Activated naive CD4-positive, alpha-beta T cell treated with anti-CD3 and anti-CD28 coated beads, Interleukin-2, amount 50 U/mL, for 24 hours (primary cell): ENCODE measurements at regions not wholly inside any gene's neighbourhood (a gene's known extent, or its start where the extent isn't known, plus 50 kb on each side); places are given as distances from the start of the nearest gene placed in this dataset.

ENCODE experiments used
- H3K27ac Mint-ChIP-seq: one replicate; pipeline ENCODE4 v1.8.0; 2021; ENCODE audit warnings: mild to moderate bottlenecking, mixed read lengths
- H3K27me3 Mint-ChIP-seq: one replicate; pipeline ENCODE4 v1.8.0; 2021; ENCODE audit warnings: mixed read lengths
- H3K36me3 Mint-ChIP-seq: one replicate; pipeline ENCODE4 v1.8.0; 2021; ENCODE audit warnings: mixed read lengths
- H3K4me1 Mint-ChIP-seq: one replicate; pipeline ENCODE4 v1.8.0; 2021; ENCODE audit warnings: mixed read lengths
- H3K4me3 Mint-ChIP-seq: one replicate; pipeline ENCODE4 v1.8.0; 2021; ENCODE audit warnings: mild to moderate bottlenecking, mixed read lengths
- H3K9me3 Mint-ChIP-seq: one replicate; pipeline ENCODE4 v1.8.0; 2021; ENCODE audit warnings: mixed read lengths

DNA sequence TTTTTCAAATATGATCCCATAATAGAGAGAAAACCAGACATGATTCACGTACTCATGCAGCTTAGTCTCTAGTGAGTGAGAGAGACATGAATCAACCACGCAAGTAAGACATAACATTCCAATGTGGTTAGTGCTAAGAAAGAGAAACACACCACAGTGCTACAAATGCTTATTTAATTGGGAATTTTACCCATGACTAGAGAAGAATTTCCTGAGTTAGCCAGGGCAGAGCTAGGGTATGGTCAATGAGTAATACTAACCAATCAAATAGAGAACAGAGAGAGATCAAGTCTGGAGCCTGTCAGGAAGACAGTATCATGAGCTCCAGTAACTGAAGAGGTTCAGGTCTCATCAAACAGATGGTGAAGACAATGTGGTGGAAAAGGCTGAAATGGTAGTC is 495.2 kb downstream of the PDGFC start:
- Mint-ChIP-seq H3K4me3 (no peak overlapping the region), H3K27ac (no peak overlapping the region), H3K36me3 (no peaks in the 10 kb centered on the region), H3K4me1 (no peaks in the 10 kb centered on the region), H3K27me3 (no peaks in the 10 kb centered on the region), H3K9me3 (peaks cover 4% of the 10 kb centered on the region)

DNA sequence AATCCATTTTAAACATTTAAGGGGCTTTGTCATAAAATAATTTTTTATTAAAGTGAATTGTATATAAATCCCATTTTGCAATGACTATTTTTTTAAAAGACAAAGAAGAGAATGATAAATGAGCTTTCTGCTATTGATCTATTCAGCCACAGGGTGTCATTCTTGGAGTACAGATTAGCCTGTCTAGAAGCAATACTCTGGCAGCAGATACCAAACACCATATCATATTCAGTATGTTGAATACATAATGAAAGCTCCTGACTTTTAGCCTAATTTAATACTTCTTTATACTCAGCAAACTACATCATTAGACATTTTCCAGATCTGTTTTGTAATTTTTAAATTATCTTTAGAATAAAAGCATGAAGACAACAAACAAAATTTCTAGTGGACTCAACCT is 496.3 kb downstream of the PDGFC start:
- H3K4me1 Mint-ChIP-seq = no peaks in the 10 kb centered on the region
- no peak overlapping the region for H3K4me3 Mint-ChIP-seq
- peaks cover 4% of the 10 kb centered on the region for H3K9me3 Mint-ChIP-seq
- H3K36me3 Mint-ChIP-seq = no peaks in the 10 kb centered on the region
- H3K27ac Mint-ChIP-seq = no peak overlapping the region
- H3K27me3 Mint-ChIP-seq = no peaks in the 10 kb centered on the region

- Mint-ChIP-seq H3K9me3 (peaks cover 9% of the 10 kb centered on the region), H3K4me3 (no peak overlapping the region), H3K27me3 (no peaks in the 10 kb centered on the region), H3K4me1 (no peaks in the 10 kb centered on the region), H3K27ac (no peak overlapping the region), H3K36me3 (no peaks in the 10 kb centered on the region)
These were observed 498.4 kb downstream of the PDGFC start for GRCh38 chr4:156473151-156473550.

DNA sequence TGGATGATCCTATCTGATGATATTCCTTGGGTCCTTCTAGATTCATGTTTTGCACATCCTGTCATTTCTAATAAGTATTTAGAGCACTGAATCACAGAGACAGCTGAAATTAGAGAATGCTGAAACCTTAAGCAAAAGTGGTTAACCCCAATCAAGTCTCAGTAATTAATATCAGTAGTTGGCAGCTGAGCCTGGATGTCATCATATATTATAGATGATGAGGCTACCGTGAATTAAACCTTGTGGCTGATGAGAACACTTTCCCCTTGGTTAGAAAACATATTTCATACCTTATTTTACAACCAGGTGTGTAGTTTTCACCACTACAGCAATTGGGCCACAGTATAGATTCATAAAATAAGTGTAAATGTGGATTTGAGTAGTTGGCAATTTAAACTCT is 499.0 kb downstream of the PDGFC start:
- no peaks in the 10 kb centered on the region for H3K27me3 Mint-ChIP-seq
- H3K9me3 Mint-ChIP-seq = peaks cover 9% of the 10 kb centered on the region
- H3K4me3 Mint-ChIP-seq = no peak overlapping the region
- H3K27ac Mint-ChIP-seq = no peak overlapping the region
- no peaks in the 10 kb centered on the region for H3K4me1 Mint-ChIP-seq
- no peaks in the 10 kb centered on the region for H3K36me3 Mint-ChIP-seq

GRCh38 chr4:156459584-156459983 is 505.9 kb upstream of the CTSO start:
- H3K27me3 Mint-ChIP-seq = no peaks in the 10 kb centered on the region
- no peak overlapping the region for H3K27ac Mint-ChIP-seq
- no peak overlapping the region for H3K4me3 Mint-ChIP-seq
- no peaks in the 10 kb centered on the region for H3K4me1 Mint-ChIP-seq
- H3K9me3 Mint-ChIP-seq = peaks cover 6% of the 10 kb centered on the region
- no peaks in the 10 kb centered on the region for H3K36me3 Mint-ChIP-seq

DNA sequence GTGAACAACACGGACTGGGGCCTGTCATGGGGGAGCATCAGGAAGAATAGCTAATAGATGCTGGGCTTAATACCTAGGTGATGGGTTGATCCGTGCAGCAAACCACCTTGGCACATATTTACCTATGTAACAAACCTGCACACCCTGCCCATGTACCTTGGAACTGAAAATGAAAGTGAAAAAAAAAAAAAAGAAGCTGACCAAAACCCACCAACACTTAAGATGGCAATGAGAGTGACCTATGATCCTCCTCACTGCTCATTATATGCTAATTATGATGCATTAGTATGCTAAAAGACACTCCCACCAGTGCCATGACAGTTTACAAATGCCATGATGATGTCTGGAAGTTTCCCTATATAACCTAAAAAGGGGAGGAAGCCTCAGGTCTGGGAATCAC is 503.2 kb upstream of the CTSO start:
- Mint-ChIP-seq H3K36me3 (no peaks in the 10 kb centered on the region), H3K9me3 (peaks cover 6% of the 10 kb centered on the region), H3K27me3 (no peaks in the 10 kb centered on the region), H3K4me1 (no peaks in the 10 kb centered on the region), H3K27ac (no peak overlapping the region), H3K4me3 (no peak overlapping the region)

- Mint-ChIP-seq H3K4me3 (no peak overlapping the region), H3K36me3 (no peaks in the 10 kb centered on the region), H3K27me3 (no peaks in the 10 kb centered on the region), H3K27ac (no peak overlapping the region), H3K9me3 (peaks cover 4% of the 10 kb centered on the region), H3K4me1 (no peaks in the 10 kb centered on the region)
These were observed 489.8 kb upstream of the CTSO start for GRCh38 chr4:156443488-156443887.

DNA sequence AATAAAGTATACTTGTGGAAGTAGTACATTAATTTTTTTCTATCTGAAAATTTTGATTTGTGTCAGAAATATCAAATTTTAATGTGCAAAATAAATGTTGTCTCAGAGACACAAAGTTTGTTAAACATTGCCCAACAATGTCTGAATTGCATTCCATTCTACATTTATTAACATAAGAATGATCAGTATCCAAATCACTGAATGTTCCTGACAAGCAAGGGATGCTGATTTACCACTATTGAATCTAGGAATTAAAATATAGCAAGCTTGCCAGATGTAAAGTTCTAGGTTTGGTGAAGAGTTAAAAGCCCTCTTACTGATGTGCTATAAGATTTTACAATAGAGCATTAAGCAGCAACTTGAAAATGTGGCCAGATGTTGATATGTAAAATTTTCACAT is 489.2 kb upstream of the CTSO start:
- peaks cover 4% of the 10 kb centered on the region for H3K9me3 Mint-ChIP-seq
- H3K4me1 Mint-ChIP-seq = no peaks in the 10 kb centered on the region
- no peaks in the 10 kb centered on the region for H3K27me3 Mint-ChIP-seq
- H3K4me3 Mint-ChIP-seq = no peak overlapping the region
- no peaks in the 10 kb centered on the region for H3K36me3 Mint-ChIP-seq
- H3K27ac Mint-ChIP-seq = no peak overlapping the region

- Mint-ChIP-seq H3K9me3 (peaks cover 4% of the 10 kb centered on the region), H3K27me3 (no peaks in the 10 kb centered on the region), H3K4me3 (no peak overlapping the region), H3K27ac (no peak overlapping the region), H3K4me1 (no peaks in the 10 kb centered on the region), H3K36me3 (no peaks in the 10 kb centered on the region)
These were observed 486.0 kb upstream of the CTSO start for GRCh38 chr4:156439576-156440200.

- H3K4me3 Mint-ChIP-seq = no peak overlapping the region
- H3K9me3 Mint-ChIP-seq = peaks cover 5% of the 10 kb centered on the region
- H3K36me3 Mint-ChIP-seq = no peaks in the 10 kb centered on the region
- H3K27me3 Mint-ChIP-seq = no peaks in the 10 kb centered on the region
- no peak overlapping the region for H3K27ac Mint-ChIP-seq
- H3K4me1 Mint-ChIP-seq = no peaks in the 10 kb centered on the region
These were observed 484.0 kb upstream of the CTSO start for GRCh38 chr4:156437666-156438065.

DNA sequence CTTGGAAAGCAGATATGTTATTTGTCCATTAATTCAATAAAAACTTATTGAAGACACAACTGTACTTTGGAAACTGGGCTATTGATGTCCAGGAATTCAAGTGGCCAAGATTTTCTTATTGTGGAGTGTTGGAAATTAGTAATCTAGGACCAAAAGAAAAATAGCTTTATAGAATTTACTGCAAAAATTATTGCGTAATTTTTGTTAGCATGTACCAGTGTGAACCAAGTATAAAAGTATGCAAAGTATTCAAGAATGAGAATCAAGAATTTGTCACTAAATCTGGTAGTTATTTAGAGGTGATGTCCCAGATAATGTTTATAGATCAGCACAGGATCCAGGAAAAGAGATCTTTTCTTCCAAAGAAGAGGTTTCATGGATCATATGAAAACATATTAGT is 468.9 kb upstream of the CTSO start:
- no peaks in the 10 kb centered on the region for H3K36me3 Mint-ChIP-seq
- peaks cover 3% of the 10 kb centered on the region for H3K9me3 Mint-ChIP-seq
- H3K27me3 Mint-ChIP-seq = no peaks in the 10 kb centered on the region
- no peaks in the 10 kb centered on the region for H3K4me1 Mint-ChIP-seq
- H3K27ac Mint-ChIP-seq = no peak overlapping the region
- no peak overlapping the region for H3K4me3 Mint-ChIP-seq

GRCh38 chr4:156420623-156421022 is 467.0 kb upstream of the CTSO start:
- Mint-ChIP-seq H3K36me3 (no peaks in the 10 kb centered on the region), H3K27me3 (no peaks in the 10 kb centered on the region), H3K4me3 (no peak overlapping the region), H3K9me3 (no peaks in the 10 kb centered on the region), H3K27ac (no peak overlapping the region), H3K4me1 (no peaks in the 10 kb centered on the region)

GRCh38 chr4:156419080-156419685 is 465.5 kb upstream of the CTSO start:
- Mint-ChIP-seq H3K36me3 (no peaks in the 10 kb centered on the region), H3K27ac (no peak overlapping the region), H3K4me3 (no peak overlapping the region), H3K27me3 (no peaks in the 10 kb centered on the region), H3K4me1 (no peaks in the 10 kb centered on the region), H3K9me3 (no peaks in the 10 kb centered on the region)

DNA sequence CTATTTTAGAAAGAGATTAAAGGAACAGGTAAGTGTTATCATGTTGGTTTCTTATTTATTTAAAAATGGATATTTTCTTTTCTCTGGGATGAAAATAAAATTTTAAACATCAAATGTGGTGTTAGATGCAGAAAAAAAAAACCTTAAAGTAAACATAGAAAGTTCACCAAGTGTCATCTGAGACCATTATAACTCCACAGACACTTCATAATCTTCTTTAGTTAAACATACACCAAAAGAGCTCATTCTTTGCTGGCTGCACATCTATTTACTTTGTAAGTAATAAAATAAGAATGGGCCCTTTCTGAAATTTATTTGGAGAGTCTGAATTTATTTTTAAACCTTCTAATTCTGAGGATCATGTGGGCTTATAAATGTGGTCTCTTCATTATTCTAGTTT is 460.7 kb upstream of the CTSO start:
- H3K4me3 Mint-ChIP-seq = no peak overlapping the region
- no peaks in the 10 kb centered on the region for H3K36me3 Mint-ChIP-seq
- no peaks in the 10 kb centered on the region for H3K9me3 Mint-ChIP-seq
- no peaks in the 10 kb centered on the region for H3K4me1 Mint-ChIP-seq
- H3K27ac Mint-ChIP-seq = no peak overlapping the region
- no peaks in the 10 kb centered on the region for H3K27me3 Mint-ChIP-seq

DNA sequence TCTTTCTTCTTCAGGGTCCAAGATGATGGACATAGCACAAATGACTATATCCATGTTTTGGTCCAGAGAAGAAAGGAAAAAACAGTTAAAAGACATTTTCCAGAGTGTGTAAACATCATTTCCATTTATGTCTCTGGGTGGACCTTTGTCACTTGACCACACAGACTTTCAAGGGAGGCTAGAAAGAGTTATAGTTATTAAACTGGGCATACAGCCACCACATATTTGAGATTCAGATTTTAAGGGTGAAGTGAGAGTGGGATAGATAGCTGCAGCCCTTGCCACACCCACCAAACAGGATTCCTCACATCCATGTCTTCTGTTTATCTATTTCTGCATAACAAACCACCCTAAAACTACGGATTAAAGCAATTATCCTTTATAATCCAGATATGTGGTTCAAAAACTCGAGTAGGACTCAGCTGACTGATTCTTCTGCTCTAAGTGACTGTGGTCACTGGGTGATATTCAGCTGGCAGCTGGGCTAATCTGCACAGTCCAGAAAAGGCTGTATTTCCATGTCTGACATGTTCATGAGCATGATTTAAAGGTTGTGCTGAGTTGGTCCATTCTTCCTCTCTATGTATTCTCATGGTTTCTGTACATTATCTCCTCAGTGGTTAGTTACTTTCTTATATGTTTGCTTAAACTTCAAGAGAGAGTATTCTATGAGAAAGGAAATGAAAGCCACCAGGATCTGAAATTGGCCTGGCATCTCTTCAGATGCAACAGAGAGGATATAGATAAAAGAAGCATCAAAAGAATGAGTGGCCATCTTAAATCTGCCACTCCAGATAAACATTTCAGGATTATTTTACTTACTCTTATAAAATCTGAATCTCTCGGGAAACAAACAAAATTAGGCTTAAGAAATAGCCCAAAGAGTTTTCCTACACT is 459.8 kb upstream of the CTSO start:
- no peaks in the 10 kb centered on the region for H3K36me3 Mint-ChIP-seq
- no peak overlapping the region for H3K4me3 Mint-ChIP-seq
- no peaks in the 10 kb centered on the region for H3K27me3 Mint-ChIP-seq
- no peaks in the 10 kb centered on the region for H3K4me1 Mint-ChIP-seq
- H3K9me3 Mint-ChIP-seq = no peaks in the 10 kb centered on the region
- no peak overlapping the region for H3K27ac Mint-ChIP-seq

DNA sequence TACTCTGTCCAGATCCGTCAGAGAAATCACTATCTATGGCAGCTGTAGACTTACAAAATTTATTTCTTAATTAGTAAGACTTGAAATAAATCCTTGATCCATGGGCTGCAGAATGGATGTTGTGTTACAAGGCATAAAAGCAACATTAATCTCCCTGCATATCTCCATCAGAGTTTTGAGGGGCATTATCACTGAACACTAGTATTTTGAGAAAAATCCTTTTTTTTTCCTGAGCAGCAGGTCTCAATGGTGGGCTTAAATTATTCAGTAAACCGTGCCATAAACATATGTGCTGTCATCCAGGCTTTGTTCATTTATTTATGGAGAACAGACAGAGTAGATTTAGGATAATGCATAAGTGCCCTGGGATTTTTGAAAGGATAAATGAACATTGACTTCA is 457.9 kb upstream of the CTSO start:
- H3K9me3 Mint-ChIP-seq = no peaks in the 10 kb centered on the region
- H3K27me3 Mint-ChIP-seq = no peaks in the 10 kb centered on the region
- no peak overlapping the region for H3K4me3 Mint-ChIP-seq
- H3K4me1 Mint-ChIP-seq = no peaks in the 10 kb centered on the region
- H3K27ac Mint-ChIP-seq = no peak overlapping the region
- no peaks in the 10 kb centered on the region for H3K36me3 Mint-ChIP-seq
